GM21528 (cell line): ENCODE measurements at regions not wholly inside any gene's neighbourhood (a gene's known extent, or its start where the extent isn't known, plus 50 kb on each side); places are given as distances from the start of the nearest gene placed in this dataset.

Source experiments
- ATAC-seq: cut with Tn5 transposase; IDR thresholded peaks from one replicate; pipeline ENCODE4 v1.9.1; 2021; ENCODE audit warnings: mild to moderate bottlenecking, moderate library complexity; ENCODE audit not compliant: unreplicated experiment, low FRiP score

GRCh38 chr4:133513901-133514300, 364.8 kb downstream of the PCDH10 start:
- no peak for ATAC-seq

GRCh38 chr4:133498149-133498548, 349.1 kb downstream of the PCDH10 start:
- ATAC-seq = no peak

DNA sequence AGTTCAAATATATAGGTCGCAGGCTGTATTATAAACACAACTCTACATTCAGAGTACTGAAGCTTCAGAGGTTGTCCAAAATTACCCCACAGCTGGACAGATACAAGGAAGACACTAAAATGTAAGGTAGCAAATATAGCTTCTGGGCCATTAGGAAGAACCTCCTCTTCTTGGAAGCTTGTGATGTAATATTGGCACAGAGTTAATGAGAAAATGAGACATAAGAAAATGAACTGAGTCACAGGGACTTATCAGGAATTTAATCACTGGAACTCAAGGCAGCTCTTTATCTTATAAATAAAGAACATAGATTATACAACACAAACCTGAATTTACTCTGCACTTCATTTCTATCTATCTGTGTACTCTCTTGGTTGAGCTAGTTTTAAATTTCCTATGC, 344.7 kb downstream of the PCDH10 start:
- no peak for ATAC-seq

GRCh38 chr4:133493241-133493640, 344.1 kb downstream of the PCDH10 start:
- no peak for ATAC-seq

DNA sequence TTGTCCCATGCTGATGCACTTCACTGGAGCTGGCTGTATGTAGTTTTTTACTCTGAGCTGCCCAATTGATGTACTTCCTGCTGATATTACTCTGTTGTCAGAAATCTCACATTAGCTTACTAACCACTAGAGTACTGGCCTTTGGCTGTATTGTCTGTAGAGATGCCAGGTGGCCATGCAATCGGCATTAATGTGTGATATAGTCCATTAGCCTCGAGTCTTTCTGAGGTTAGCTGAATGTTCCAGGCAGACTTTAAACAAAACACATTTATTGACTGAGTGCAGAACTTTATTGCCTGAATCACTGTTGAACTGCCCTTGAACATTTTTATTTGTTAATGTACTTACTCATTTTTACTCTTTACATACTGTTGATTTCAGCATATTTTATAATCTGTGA, 335.2 kb downstream of the PCDH10 start:
- no peak for ATAC-seq

- no peak for ATAC-seq
Observed at GRCh38 chr4:133483600-133484246, 334.6 kb downstream of the PCDH10 start.

GRCh38 chr4:133476063-133476462, 327.0 kb downstream of the PCDH10 start:
- no peak for ATAC-seq

DNA sequence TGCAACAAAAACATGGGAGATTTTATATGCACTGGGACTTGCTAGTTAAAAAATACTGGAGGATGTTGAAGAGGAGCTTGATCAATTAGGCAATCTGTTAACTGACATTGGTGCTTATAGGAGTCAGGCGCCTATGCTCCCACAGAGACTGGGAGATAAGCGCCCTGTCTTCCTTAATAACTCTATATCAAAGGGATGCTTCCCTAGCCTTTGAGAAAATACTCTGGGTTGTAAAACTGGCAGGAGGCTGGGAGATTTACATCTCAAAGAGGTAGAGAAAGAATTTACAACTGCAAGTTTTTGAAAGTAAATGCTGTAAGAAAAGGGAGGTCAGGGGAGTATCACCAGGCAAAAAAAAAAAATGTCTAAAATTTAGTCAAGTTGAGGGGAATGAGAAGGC, 325.4 kb downstream of the PCDH10 start:
- no peak for ATAC-seq

DNA sequence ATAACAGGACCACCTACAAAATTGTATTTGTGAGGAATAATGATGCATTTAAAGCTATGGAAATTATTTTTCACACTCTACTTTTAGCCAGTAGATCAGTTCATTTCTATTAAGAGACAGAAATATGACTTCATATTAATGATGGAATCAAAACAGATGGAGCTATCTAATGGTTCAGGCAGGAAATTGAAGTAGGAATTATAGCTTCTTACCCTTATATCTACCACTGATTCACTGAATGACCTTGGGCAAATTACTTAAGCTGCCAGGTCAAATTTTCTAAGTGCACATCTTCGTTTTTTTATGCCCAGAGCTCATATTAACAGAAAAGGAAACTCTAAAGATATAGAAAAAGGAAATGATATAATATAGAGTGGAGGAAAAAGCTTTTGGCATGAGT, 323.1 kb downstream of the PCDH10 start:
- ATAC-seq = no peak

DNA sequence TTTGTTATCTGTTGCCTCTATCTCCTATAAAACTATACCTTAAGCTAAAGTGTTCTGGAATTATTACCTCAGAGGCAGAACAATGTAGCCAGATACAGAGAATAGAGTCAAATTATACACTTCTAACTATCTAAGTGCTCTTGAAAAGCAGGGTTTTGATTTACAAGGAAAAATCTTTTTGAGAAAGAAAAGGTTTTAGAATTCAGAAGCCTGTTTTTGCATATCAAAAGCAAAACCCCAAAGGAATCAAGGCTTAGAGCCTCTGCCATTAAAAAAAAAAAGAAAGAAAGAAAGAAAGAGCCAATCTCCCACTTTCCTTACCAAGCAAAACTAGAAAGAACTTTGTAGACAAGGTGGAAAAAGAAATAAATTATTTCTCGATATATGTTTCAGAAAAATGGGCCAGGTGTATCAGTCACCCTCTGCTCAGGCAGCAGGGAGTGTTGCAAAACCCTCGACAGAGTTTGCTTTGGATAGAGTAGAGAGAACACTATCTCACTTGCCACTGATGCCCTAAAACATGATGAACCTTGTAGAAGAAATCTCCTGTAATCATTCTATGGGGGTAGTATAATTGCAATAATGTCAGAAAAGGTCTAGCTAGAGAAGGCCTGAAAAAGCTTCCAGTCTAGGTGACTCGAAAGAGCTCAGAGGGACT, 318.3 kb downstream of the PCDH10 start:
- ATAC-seq = no peak

GRCh38 chr4:133465022-133465421, 315.9 kb downstream of the PCDH10 start:
- ATAC-seq = no peak

DNA sequence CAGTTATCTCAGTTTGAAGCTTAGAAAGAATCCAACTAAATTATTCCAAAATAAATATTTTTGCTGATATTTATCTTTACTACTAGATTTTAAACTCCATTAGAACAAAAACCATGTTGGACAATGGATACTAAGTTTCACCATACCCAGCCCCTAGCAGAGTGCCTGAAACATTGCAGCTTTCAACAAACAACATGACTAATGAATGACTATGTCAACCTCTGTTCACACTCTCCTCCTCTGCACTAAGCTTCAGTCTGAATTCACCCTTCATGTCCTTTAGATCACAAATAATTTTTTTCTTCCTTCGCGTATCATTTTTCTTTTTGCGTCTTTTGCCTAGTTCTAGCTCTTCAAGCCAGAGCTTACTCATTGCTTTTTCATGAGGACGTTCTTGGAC, 315.2 kb downstream of the PCDH10 start:
- ATAC-seq = no peak

DNA sequence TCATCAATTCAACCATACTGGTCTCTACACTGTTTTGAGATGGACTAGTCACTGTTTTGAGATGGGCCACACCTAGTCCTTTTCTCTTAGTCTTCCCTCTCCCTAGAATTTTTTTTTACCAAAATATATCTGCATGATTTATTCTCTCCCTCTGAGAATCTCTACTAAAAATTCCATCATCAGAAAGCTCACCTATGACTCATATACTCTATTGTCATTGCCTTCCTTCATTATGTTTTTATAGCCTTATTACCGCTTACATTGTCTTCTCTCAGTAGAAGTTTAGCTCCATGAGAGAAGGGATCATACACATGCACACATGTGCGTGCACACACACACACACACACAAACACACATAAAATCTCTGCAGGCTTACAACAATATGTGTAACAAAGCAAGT, 303.6 kb downstream of the PCDH10 start:
- no peak for ATAC-seq

DNA sequence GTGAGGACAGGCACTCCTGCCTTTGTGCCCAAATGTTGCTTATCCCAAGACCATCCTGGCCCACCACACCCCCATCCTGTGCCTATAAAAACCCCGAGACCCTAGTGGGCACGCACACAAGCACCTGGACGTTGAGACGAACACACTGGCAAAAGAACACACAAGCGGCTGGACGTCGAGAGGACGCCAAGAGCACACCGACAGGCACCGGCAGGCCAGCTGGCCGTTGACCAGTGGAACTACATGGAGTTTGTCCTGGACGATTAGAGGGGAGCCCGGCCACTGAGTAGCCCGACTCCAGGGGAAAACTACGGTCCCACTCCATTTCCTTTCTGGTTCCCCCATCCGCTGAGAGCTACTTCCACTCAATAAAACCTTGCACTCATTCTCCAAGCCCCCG, 301.7 kb downstream of the PCDH10 start:
- no peak for ATAC-seq

DNA sequence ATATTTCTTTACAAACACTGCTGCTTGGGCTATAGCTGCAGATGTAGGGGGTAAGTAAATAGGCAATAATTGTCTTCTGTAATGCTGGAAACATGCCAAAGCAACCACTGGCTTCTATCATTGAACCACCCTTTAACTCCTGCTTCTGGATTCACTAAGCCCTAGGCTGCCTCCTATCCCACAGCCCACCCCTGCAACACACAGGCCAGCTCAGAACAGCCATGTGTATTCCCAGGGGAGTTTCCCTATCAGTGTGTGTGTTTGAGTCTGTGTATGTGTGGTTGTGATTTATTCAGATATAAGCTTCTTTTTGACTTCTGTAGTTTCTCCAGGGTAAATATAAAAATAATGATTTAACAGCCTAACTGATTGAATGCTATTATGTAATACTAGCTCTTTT, 291.3 kb downstream of the PCDH10 start:
- no peak for ATAC-seq

DNA sequence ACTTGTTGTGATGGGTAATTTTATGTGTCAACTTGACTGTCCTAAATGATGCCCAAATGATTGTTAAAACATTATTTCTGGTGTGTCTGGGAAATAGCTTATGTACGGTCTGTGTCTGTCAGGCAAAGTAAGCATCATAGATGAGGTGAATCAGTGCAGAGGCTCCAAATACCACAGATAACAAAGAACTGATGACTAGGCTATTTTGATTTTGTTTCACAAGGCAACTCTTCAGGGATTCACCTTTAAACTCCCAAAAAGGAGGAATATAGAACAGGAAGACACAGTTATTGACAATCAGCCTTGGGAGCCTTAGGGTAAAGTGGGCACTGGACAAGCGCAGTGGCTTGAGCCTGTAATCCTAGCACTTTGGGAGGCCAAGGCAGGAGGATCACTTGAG, 290.7 kb downstream of the PCDH10 start:
- ATAC-seq = no peak

DNA sequence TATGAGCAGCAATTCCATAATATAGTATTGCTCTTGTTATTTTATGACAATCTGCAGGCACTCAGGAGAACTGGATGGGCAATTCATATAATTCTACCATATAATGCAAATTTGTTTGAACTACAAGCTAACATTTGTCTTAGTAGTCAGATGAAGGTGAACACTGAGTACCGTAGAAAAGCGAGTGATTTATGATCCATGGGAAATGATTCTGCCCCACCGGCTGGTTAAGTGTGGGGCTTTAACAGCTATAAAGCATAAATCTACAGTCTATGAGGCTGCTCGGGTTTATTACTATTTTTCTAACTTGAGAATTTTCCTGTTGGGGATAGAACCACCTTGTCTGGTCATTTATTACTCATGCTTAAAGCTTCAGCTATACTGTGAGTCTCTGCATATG, 275.5 kb downstream of the PCDH10 start:
- no peak for ATAC-seq

DNA sequence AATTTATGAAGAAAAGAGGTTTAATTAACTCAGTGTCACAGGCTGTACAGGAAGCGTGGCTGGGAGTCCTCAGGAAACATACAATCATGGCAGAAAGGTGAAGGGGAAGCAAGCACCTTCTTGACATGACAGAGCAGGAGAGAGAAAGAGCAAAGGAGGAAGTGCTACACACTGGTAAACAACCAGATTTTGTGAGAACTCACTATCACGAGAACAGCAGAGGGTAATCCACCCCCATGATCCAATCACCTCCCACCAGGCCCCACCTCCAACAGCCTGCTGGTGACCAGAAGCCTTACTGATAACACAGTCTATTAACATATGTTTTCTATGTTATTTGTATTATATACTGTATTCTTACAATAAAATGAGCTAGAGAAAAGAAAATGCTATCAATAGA, 254.8 kb downstream of the PCDH10 start:
- no peak for ATAC-seq

GRCh38 chr4:133402616-133403015, 253.5 kb downstream of the PCDH10 start:
- no peak for ATAC-seq

- no peak for ATAC-seq
Observed at GRCh38 chr4:133394971-133395627, 246.0 kb downstream of the PCDH10 start.

GRCh38 chr4:133390198-133390855, 241.2 kb downstream of the PCDH10 start:
- ATAC-seq = no peak
